NCI-H526 treated with DMSO at 0.1 percent for 48 hours (cell line): ENCODE measurements at regions not wholly inside any gene's neighbourhood (a gene's known extent, or its start where the extent isn't known, plus 50 kb on each side); places are given as distances from the start of the nearest gene placed in this dataset.

Experiments
- DNase-seq: peaks from one replicate; lab custom pipeline; 2025; lab: John Stamatoyannopoulos, UW

DNA sequence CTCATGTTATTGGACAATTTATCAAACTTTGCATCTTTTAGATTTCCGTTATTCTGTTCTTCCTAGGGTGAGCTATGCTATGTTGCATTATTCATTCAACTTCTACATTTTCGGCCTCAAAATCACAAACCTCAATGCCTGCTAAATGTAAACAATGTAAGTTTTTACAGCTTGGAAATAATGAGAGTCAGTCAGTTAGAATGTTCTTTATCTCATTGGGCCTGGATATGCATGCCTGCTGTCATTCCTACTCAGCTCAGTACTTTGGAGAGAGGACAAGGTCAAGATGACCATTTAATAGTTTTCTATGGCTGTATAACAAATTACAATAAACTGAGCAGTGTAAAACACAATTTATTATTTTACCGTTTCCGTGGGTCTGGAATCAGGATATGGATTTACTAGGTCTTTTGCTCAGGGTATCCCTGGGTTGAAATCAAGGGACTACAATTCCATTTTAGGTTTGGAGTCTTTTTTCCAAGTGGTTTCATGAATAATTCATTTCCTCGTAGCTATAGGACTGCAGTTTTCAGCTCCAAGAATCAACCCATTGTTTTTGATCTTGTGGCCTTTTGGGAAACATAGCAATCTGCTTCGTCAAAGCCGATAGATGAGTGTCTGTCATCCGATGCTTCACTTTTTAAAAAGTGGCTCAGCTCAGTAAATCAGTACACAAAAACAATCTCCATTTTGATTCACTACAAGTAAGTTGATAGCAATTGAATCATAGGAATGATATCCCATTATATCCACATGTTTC is 1143.2 kb upstream of the CDH6 start:
- DNase-seq: no peak

DNA sequence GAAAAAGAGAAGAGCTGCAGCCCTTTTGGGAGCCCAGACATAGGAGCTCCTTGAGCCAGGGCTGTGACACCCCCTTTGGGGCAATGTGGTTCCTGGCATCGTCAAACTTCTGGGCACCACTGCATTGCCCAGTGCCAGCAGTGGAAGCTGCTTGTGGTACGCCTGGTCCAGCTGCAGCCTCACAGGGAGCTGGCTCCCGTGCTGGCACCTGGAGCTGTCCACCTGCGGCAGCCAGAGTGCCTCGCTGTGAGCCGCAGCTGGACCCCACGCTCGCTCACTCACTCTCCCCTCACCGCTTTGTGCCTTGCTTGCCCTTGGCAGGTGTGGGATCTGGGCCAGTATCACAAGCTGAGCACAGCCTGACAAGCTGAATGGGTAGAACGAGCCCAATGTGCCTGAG is 1150.8 kb upstream of the CDH6 start:
- DNase-seq: no peak

DNA sequence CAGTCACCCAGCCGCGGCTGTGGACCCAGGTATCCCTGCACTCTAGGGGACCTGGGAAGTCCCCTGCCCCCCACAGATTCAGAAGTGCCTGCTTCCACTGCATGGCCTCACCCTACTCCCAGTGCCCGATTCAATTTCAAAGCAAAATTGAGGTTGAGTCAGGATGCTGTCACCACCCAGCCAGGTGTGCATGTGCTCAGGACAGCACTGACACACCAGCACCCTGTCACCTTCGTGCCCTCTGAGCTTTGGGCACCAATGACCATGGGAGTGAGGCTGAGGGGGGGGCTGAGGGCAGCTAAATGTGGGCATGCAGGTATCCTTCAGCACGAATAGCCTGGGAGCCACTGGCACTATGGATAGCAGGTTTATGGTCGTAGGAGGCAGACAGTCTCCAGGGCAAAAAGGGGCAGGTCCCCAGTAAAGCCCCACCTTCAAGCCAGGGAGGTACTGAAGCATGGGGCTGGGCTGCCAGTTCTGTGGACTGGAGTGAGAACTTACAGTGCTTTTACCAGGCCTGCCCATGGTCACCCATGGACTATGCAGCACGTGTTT is 1151.6 kb upstream of the CDH6 start:
- no peak for DNase-seq

DNA sequence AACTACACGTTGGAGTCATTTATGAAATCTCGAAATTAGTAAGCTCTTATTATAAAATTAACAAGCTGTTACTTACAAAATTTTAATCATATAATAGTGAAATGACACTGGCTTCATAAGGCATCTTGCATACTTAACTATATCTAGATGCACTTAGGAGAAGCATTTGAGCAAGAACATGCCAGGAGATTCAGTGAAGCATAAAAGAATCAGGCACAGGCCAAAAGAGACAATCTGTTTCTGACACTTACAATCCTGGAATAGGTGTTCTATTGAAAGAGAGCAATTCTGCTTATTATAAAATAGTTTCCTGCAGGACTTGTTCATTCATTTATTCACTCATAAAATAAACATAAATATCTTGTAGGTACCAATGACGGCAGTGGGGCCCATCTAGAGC is 1152.2 kb upstream of the CDH6 start:
- DNase-seq: no peak

DNA sequence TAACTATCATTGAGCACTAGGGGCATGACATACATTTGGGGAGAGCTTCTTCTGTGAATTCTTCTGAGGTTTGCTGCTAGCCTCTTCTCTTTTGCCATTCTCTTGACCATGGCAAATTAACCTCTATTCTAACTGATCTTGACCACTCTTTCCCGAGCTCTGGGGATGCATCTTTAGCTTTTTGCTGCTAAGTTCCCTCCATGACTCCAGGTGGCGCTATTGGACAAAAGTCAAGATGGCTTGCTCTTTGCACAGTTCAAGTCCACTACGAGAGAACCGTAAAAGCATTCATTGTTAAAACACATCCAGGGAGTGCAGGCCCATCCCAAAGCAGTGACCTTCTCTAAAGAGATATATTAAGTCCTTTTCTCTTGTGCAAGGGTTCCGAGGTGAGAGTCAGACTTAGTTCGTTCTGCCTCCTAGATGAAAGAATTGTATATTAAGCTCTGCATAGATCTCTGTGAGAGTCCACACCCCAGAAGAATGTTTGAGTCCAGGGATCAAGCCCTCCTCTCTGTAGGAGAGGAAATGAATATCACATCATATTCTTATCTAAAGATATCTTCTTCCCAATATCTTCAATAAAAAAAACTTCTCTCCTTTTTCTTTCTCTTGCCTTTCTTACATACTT is 1152.9 kb upstream of the CDH6 start:
- peak; percentile 22 for DNase-seq

DNA sequence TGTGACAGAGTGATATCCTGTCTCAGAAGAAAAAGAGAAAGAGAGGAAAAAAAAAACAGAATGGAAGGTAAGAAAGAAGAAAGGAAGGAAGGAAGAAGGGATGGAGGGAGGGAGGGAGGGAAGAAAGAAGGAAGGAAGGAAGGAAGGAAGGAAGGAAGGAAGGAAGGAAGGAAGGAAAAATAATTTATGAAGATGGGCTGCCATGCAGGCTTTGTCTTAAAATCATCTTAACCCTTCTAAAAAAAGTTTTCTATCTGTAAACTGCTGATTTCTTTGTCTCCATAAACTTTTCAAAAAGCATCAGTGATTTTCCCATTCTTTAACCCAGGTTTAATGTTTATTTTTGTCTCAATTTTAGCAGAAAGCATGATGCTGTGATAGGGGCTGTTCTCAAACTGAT is 1154.1 kb upstream of the CDH6 start:
- DNase-seq: no peak

DNA sequence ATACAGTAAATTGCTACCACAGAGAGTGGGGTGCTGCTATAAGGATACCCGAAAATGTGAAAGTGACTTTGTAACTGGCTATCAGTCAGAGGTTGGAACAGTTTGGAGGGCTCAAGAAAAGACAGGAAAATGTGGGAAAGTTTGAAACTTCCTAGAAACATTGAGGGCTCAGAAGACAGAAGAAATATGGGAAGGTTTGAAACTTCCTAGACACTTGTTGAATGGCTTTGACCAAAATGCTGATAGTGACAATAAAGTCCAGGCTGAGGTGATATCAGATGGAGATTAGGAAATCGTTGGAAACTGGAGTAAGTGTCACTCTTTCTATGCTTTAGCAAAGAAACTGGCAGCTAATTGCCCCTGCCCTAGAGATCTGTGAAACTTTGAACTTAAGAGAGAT is 1158.6 kb upstream of the CDH6 start:
- no peak for DNase-seq

DNA sequence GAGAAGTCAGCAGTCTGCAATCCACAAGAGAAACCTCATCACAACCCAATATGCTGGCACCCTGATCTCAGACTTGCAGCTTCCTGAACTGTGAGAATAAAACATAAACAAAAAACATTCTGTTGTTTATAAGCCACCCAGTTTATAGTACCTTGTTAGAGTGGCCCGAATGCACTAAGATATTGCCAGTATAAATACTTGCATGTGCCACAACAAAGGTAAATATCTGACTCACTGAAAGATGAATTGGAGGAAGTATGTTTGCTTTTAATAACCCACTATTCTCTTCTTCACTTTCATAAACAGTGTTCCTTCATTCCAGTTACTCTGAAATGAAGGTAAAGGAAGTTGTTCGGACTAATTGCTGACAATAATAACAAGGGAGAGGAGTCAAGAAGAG is 1163.4 kb upstream of the CDH6 start:
- DNase-seq: no peak

DNA sequence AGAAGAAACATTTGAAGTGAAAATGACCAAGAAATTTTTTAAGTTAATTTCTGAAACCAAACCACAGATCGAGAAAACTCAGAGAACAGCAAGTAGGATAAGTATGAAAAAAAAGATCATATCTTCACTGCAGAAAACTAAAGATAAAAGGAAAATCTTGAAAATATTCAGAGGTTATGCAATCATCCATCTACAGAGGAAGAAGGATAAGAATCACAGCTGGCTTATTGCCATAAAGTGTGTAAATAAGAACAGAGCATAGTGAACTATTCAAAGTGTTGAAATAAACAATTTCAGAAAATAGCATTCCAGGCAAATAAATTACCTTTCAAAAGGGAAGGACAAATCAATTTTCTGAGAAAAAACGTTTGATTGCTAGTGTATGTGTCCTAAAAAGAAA is 1191.7 kb upstream of the CDH6 start:
- no peak for DNase-seq

DNA sequence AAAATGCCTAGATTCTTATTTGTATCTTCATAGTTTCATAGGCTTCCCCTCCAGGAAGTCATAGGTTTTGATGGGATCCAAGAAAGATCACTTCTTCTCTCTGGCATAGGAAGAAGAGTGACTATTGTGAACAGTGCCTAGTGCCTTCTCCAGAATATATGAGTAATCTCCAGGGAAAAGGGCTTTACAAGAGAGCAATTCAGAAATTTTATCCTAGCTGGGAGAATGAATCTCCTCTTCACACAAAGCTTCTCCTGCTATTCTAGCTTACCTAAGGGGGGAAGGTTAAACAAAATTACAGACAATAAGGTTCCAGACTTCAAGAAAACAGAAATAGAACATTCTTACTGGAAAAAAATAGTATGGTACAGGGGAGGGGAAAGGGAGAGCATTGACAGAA is 1193.3 kb upstream of the CDH6 start:
- no peak for DNase-seq

DNA sequence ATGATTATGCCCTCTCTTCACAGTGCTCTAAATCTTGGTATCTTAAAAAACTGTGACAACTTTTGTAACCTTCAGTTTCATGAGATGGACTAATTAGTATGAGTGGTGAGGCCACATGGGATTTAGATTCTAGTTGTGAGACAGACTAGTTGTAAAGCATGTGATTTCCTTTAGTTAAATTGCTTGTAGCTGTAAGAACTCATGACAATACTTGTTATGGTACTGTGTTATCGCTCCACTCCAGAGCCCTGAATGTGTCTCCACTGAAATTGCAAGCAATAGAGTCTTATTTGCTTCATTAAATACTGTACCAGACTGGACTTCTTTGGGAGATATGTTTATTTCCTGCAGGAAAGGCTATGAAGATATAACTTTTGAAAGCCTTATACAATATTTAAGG is 1198.3 kb upstream of the CDH6 start:
- DNase-seq: no peak

DNA sequence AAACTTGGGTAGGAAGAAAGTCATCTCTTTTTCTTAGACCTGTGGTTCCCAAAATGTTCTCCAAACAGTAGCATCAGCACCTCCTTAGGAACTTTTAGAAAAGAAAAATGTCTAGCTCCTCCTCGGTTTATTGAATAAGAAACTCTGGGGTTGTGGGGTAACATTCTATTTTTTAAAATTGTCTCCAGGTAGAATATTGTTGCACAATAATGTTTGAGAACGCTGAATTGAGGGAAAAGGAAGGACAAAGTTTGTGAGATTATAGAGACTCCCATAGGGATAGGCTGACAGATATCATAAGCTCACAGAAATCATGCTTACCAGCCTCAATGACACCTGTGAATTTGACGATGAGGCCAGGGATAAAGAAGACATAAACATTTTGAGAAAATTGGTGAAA is 1199.0 kb upstream of the CDH6 start:
- DNase-seq: no peak

DNA sequence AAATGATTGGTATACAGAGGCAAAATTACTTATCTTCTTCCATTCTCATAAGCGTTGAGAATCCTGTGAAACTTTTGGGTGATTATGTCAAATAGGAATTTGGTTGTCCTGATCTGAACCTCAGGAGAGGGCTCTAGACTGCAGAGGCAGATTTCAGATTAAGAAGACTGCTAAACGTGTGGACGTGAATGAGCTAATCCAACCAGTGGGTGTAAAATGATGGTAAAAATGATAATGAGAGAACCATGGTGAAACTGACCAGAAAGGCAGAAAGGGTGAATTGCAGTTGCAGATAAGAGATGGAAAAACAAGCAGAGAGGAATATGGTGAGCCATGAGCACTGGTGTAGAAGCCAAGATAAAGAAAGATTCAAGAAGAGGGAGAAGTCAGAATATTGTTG is 1200.2 kb upstream of the CDH6 start:
- DNase-seq: no peak

DNA sequence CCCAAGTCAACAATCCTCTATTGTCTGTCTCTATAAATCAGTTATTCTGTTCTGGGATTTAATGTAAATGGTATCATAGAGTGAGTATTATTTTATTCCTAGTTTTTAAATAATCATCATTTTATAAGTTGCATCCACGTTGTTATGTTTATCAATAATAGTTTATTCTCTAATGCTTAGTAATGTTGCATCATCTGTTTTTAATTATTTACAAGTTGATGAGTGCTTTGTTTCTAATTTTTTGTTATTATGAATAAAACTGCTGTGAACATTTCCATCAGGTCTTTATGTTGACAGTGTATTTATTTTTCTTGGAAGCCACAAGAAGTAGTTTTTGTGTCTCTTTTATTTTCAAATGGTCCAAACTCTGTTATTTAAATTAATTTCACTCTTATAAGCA is 1201.2 kb upstream of the CDH6 start:
- DNase-seq: no peak

DNA sequence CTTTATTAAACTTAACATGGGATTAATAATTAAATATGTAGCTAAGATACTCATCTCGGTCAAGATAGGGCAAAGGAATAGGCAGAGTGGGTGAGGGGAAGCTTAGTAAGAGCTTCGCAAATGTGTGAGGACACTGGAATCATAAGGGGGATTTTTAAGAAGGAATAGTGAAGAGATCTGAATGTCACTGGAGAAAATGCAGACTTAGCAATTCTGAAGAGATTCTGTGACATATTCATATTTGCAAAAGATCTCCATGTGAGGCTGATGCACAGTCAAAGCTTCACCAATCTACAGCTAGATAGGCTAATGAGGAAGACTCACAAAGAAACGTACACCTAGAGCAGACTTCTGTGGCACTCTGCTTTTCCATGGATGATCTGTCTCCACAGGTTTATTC is 1202.8 kb upstream of the CDH6 start:
- no peak for DNase-seq

DNA sequence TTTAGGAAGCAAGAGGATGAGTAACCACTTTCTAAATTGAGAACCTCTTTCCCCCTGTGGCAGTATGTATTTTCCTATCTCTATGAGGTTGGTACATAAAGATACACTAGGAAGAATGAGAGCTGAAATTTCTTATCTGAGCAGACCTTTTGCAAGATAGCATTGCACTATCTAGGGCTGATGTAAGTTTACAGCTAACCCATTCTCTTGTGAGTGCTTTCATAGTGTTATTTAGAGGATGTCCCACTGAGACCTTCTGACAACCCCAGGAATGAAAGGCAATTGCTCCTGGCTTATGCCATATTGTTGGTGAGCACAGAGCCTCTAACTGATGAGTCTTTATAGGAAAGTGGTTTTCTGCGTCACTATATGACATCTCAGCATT is 1209.3 kb upstream of the CDH6 start:
- no peak for DNase-seq

DNA sequence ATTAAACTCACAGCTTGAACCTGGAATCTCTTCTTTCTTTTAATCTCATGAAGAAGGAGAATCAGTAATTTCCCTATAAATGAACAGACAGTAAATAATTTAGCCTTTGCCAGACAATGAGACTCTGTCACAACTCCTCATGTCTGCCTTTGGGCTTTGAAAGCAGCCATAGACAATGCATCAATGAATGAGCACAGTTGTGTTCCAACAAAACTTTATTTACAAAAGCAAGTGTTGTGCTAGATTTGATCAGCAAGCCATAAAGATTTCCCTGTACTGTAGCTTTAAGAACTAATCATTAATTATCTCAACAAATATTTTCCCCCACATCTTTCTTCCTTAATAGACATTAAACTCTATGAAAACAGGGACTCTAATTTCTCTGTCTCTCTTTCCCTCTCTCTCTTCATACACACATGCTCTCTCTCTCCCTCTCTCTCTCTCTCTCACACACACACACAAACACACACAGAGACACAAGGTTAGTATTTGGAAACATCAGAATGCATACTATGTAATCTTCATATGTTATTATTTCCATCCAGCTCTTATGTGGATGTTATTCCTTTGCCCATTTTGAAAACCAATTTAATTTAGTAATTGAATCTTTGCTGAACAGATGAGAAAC is 1209.8 kb upstream of the CDH6 start:
- no peak for DNase-seq

DNA sequence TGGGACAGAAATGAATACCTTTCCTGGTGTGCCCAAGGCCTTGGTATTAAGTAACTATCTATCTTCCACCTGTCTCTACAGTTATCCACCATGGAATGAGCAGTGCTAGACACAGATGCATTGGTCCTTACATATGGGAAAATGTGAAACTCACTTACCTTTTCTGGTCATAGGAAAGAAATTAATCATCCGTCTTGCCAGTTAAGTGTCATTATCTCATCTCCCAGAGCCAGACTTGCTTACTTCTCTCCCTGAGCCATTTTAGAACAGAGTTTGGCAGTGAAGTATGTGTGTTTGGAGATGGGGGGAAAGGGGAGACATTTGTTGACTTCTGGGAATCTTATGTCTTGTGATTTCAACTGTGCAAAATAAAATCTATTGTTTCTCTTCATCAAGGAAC is 1211.0 kb upstream of the CDH6 start:
- DNase-seq: no peak

DNA sequence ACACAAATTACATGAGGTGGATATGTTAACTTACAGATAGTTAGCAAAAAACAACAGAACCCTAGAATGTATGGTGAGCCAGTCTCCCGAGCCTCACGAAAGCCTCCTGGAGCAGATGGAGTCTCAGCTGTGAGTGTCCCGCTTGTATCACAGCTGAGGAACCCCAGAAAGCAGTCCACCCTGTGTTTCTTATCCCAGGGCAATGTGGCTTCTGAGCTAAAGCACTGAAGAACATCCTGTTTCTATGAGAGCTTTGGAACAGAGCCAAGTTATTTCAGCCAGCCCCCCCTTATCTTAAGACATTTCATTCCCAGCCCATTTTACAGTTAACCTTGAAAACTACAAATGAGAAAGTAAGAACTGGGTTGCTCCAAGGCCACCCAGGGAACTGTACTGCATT is 1220.9 kb upstream of the CDH6 start:
- DNase-seq: no peak

DNA sequence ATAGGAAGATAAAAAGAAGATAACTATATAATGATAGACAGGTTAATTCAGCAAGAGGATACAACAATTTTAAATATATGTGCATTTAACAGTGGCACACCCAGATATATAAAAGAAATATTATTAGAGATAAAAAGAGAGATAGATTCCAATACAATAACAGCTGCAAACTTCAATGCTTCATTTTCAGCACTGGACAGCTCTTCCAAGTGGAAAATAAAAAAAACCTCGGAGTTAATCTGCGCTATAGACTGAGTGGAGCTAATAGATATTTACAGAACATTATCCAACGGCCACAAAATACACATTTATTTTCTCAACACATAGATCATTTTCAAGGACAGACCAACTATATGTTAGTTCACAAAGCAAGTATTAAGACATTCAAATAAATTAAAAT is 1229.5 kb upstream of the CDH6 start:
- no peak for DNase-seq

DNA sequence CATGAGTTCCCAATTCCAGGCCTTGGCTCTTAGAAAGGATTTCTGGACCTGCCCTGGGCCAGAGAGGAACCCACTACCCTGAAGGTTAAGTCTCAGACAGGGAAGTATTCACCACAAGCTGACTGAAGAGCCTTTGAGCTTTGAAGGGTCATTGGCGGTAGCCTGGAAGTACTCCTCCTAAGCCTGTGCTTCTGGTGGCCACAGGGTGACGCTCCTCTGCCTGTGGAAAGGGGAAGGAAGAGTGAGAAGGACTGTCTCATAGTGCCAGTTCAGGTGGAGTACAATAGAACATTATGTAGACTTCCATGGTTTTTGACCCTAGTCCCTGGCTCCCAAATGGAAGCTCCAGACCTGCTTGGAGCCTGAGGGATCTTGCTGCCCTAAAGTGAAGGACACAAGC is 1233.2 kb upstream of the CDH6 start:
- no peak for DNase-seq

DNA sequence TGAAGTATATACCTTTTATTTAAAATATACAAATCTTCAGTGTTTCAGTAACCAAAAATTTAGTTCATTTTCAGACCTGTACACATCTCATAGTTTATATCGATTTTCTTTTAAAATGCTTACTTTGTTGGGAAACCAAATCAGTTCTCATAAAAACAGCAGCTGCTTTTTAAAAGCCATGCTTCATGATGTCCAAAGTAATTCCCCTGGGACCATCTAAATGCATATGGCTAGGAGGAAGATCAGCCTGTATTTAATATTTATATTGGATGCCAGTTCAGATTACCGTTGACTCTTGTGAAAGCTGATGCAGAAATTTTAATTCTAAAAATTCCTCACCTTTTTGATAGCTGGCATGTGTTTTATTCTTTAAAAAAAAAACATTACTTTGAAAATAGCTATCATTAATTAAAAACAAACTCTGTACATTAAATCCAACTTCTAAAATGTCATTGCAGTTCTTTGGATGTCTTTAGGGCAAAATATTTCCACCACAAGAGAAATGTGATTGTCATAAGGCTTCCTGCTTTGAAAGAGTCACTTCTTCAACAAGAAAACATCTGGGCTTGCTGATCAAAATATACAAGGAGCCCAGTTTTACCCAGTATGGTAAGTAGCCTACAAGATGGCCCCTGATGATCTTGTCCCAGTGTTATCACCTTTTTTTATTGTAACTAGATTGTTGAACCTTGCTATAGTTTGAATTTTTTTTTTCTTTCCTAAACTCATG is 1242.9 kb upstream of the CDH6 start:
- no peak for DNase-seq
